ENCODE measurements at regions not wholly inside any gene's neighbourhood (a gene's known extent, or its start where the extent isn't known, plus 50 kb on each side); places are given as distances from the start of the nearest gene placed in this dataset.

- Histone ChIP-seq H3K4me3 (no peak overlapping the region), H3K27ac (no peak overlapping the region), H3K9me3 (peaks cover 0 to 100% of the 10 kb centered on the region in 2 donors), H3K4me1 (no peaks in the 10 kb centered on the region), H3K36me3 (no peaks in the 10 kb centered on the region), H3K27me3 (peaks cover 0 to 7% of the 10 kb centered on the region in 2 donors)
- ATAC-seq, result no peak
- no peak for TF ChIP-seq CTCF (IDR thresholded peaks at IDR 0.05)
- DNase-seq, result no peak
- intact Hi-C loops (cut with DNase I), result no loop called here
Observed at GRCh38 chr12:34348064-34348463, 325.8 kb downstream of the ALG10 start.

- intact Hi-C loops (cut with DNase I), result no loop called here
- Histone ChIP-seq H3K9me3 (peaks cover 0 to 100% of the 10 kb centered on the region in 2 donors), H3K4me1 (no peaks in the 10 kb centered on the region), H3K4me3 (no peak overlapping the region), H3K36me3 (no peaks in the 10 kb centered on the region), H3K27me3 (peaks cover 0 to 16% of the 10 kb centered on the region in 2 donors), H3K27ac (no peak overlapping the region)
- no peak for TF ChIP-seq CTCF (IDR thresholded peaks at IDR 0.05)
- ATAC-seq (no peak), DNase-seq (no peak)
Observed at GRCh38 chr12:34348836-34349672, 326.8 kb downstream of the ALG10 start.

- no peaks in the 10 kb centered on the region for H3K4me1 ChIP-seq
- DNase-seq (no peak), ATAC-seq (no peak)
- H3K36me3 ChIP-seq, result no peaks in the 10 kb centered on the region
- no peak for TF ChIP-seq CTCF (IDR thresholded peaks at IDR 0.05)
- H3K27ac ChIP-seq, result no peak overlapping the region
- peaks cover 0 to 22% of the 10 kb centered on the region in 2 donors for H3K27me3 ChIP-seq
- H3K9me3 ChIP-seq, result peaks cover 0 to 100% of the 10 kb centered on the region in 2 donors
- H3K4me3 ChIP-seq, result no peak overlapping the region
- intact Hi-C loops (cut with DNase I), result no loop called here
Observed at GRCh38 chr12:34349673-34349961, 327.3 kb downstream of the ALG10 start.

DNA sequence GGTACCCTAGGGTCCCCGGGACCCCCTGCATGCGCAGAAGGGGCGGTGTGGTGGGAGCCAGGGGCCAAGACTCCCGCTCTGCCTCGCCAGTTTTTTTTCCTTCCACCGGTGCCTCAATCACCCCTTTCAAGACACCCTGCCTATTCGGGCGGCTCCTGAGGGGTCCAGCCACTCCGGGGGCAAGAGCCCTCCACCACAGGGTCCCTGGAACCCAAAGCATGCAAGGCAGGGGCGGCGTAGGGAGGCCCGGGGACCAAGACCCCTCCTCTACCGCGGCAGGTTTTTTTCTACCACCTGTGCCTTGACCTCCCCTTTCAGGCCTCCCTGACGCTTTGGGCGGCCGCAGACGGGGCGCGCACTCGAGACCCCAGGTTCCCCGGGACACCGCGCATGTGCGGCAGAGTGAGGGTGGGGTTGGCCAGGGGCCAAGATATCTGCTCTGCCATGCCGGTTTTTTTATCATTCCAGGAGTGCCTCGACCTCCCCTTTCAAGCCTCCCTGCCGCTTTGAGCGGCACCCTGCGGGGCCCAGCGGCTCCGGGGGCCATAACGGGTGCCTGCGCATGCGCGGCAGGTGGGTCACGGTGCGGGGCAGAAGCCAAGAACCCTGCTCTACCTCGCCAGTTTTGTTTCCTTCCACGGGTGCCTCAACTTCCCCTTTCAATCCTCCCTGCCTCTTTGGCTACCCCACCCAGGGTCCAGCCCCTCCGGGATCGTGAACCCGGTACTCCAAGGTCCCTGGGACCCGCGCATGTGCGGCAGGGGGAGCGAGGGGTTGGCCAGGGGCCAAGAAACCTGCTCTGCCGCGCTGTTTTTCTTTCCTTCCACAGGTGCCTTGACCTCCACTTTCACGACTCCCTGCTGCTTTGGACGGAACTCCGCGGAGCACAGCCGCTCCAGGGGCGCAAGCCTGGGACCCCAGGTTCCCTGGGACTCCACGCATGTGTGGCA is 328.1 kb downstream of the ALG10 start:
- intact Hi-C loops (cut with DNase I), result no loop called here
- Histone ChIP-seq H3K9me3 (peaks cover 0 to 100% of the 10 kb centered on the region in 2 donors), H3K36me3 (no peaks in the 10 kb centered on the region), H3K4me1 (no peaks in the 10 kb centered on the region), H3K4me3 (no peak overlapping the region), H3K27me3 (peaks cover 0 to 27% of the 10 kb centered on the region in 2 donors), H3K27ac (no peak overlapping the region)
- no peak for TF ChIP-seq CTCF (IDR thresholded peaks at IDR 0.05)
- DNase-seq (no peak), ATAC-seq (no peak)

- Histone ChIP-seq H3K27me3 (peaks cover 0 to 30% of the 10 kb centered on the region in 2 donors), H3K4me3 (no peak overlapping the region), H3K27ac (no peak overlapping the region), H3K9me3 (peaks cover 0 to 100% of the 10 kb centered on the region in 2 donors), H3K4me1 (no peaks in the 10 kb centered on the region), H3K36me3 (no peaks in the 10 kb centered on the region)
- DNase-seq (no peak), ATAC-seq (no peak)
- intact Hi-C loops (cut with DNase I), result no loop called here
- no peak for TF ChIP-seq CTCF (IDR thresholded peaks at IDR 0.05)
Observed at GRCh38 chr12:34352098-34352497, 329.8 kb downstream of the ALG10 start.
